Liver (tissue), 8 donors: ENCODE measurements at regions not wholly inside any gene's neighbourhood (a gene's known extent, or its start where the extent isn't known, plus 50 kb on each side); places are given as distances from the start of the nearest gene placed in this dataset.

ENCODE experiments used
- DNase-seq: peaks from one replicate; pipeline ENCODE4 v3.0.0-alpha.2; 2017; ENCODE audit warnings: low spot score
- H3K27ac ChIP-seq, 2 donors: one replicate each; pipeline ENCODE4 v1.7.0; 2013; ENCODE audit warnings: inconsistent platforms in 2 of 2, low read length in 2 of 2, control low read depth in 1 of 2, low read depth in 1 of 2, mild to moderate bottlenecking in 1 of 2
- H3K27me3 ChIP-seq, 4 donors: one replicate each; pipeline versions ENCODE4 v1.6.1 to v1.7.0; 2013; ENCODE audit warnings: low read length in 3 of 4, inconsistent platforms in 1 of 4, mild to moderate bottlenecking in 1 of 4, moderate library complexity in 1 of 4; ENCODE audit not compliant: control insufficient read depth in 4 of 4, insufficient read depth in 4 of 4
- H3K36me3 ChIP-seq, 4 donors: one replicate each; pipeline versions ENCODE4 v1.6.1 to v1.7.0; 2013; ENCODE audit warnings: low read length in 3 of 4, mild to moderate bottlenecking in 3 of 4, low read depth in 1 of 4, moderate library complexity in 1 of 4; ENCODE audit not compliant: control insufficient read depth in 4 of 4, insufficient read depth in 3 of 4
- H3K4me1 ChIP-seq, 4 donors: one replicate each; pipeline versions ENCODE4 v1.6.1 to v1.7.0; 2013; ENCODE audit warnings: low read length in 3 of 4, mild to moderate bottlenecking in 3 of 4, moderate library complexity in 1 of 4; ENCODE audit not compliant: control insufficient read depth in 4 of 4, insufficient read depth in 4 of 4
- H3K4me3 ChIP-seq, 3 donors: one replicate each; pipeline versions ENCODE4 v1.6.1 to v1.7.0; 2013; ENCODE audit warnings: low read length in 3 of 3, control low read depth in 1 of 3, low read depth in 1 of 3, mild to moderate bottlenecking in 1 of 3
- H3K9ac ChIP-seq, 2 donors: one replicate each; pipeline ENCODE4 v1.7.0; 2013; ENCODE audit warnings: low read length in 2 of 2, mild to moderate bottlenecking in 2 of 2, moderate library complexity in 2 of 2, control low read depth in 1 of 2, low read depth in 1 of 2
- H3K9me3 ChIP-seq, 4 donors: one replicate each; pipeline versions ENCODE4 v1.6.1 to v1.7.0; 2013; ENCODE audit warnings: low read length in 3 of 4; ENCODE audit not compliant: control insufficient read depth in 4 of 4
- ATF3 ChIP-seq: IDR thresholded peaks from 2 replicates; pipeline ENCODE4 v1.6.1; 2016; ENCODE audit warnings: antibody characterized with exemption
- CTCF ChIP-seq: fragments of 150-350 bp; IDR thresholded peaks from 2 replicates; pipeline ENCODE4 v1.5.1; 2017; ENCODE audit warnings: improper control_type of control experiment, low read depth, low read length; ENCODE audit not compliant: missing input control
- FOXA1 ChIP-seq: IDR thresholded peaks from 2 replicates; pipeline ENCODE4 v1.6.1; 2016; ENCODE audit warnings: antibody characterized with exemption
- FOXA2 ChIP-seq: IDR thresholded peaks from 2 replicates; pipeline ENCODE4 v1.6.1; 2016; ENCODE audit warnings: antibody characterized with exemption
- GABPA ChIP-seq, 2 donors: IDR thresholded peaks in 1 of 2; conservative IDR thresholded peaks in 1 of 2; 2 replicates each; pipeline ENCODE4 v1.6.1; 2016; ENCODE audit warnings: antibody characterized with exemption in 2 of 2, mild to moderate bottlenecking in 1 of 2, moderate library complexity in 1 of 2
- HNF4G ChIP-seq: IDR thresholded peaks from 2 replicates; pipeline ENCODE4 v1.6.1; 2016; ENCODE audit warnings: antibody characterized with exemption
- JUND ChIP-seq, 2 donors: IDR thresholded peaks; 2 replicates each; pipeline ENCODE4 v1.6.1; 2016; ENCODE audit warnings: antibody characterized with exemption in 2 of 2
- RAD21 ChIP-seq, 2 donors: IDR thresholded peaks; 2 replicates each; pipeline ENCODE4 v1.6.1; 2016; ENCODE audit warnings: antibody characterized with exemption in 2 of 2, mild to moderate bottlenecking in 2 of 2
- SP1 ChIP-seq: IDR thresholded peaks from 2 replicates; pipeline ENCODE4 v1.6.1; 2018; ENCODE audit warnings: antibody characterized with exemption, mild to moderate bottlenecking
- TAF1 ChIP-seq: conservative IDR thresholded peaks from 2 replicates; pipeline ENCODE4 v1.6.1; 2016; ENCODE audit warnings: antibody characterized with exemption, mild to moderate bottlenecking
- YY1 ChIP-seq: IDR thresholded peaks from 2 replicates; pipeline ENCODE4 v1.6.1; 2016; ENCODE audit warnings: antibody characterized with exemption, mild to moderate bottlenecking
- WGBS: extraction: QIAGEN DNeasy Blood & Tissue Kit; methylation state at CpG from one replicate; pipeline ENCODE4 v1.1.7; 2013; 5-methylcytosine and 5-hydroxymethylcytosine counted together
- donor health status: healthy.
- donor health status: healthy.
- donor health status: healthy.
- donor health status: healthy.
- donor health status: healthy.

- Histone ChIP-seq H3K9ac (no peak overlapping the region), H3K9me3 (no peaks in the 10 kb centered on the region), H3K27me3 (no peaks in the 10 kb centered on the region), H3K4me1 (no peaks in the 10 kb centered on the region), H3K36me3 (no peaks in the 10 kb centered on the region), H3K4me3 (no peak overlapping the region), H3K27ac (no peak overlapping the region)
- WGBS = 40% methylated on average over 2 of the region's 2 CpGs
- DNase-seq = no peak
- TF ChIP-seq YY1 (no peak), JUND (IDR thresholded peaks at IDR 0.05) (no peak), HNF4G (no peak)
Observed at GRCh38 chr2:60091266-60091665, 462.2 kb downstream of the BCL11A start.

GRCh38 chr2:60079562-60079961, 473.9 kb downstream of the BCL11A start:
- Histone ChIP-seq H3K27ac (no peak overlapping the region), H3K9me3 (no peaks in the 10 kb centered on the region), H3K4me1 (no peaks in the 10 kb centered on the region), H3K4me3 (no peak overlapping the region), H3K27me3 (no peaks in the 10 kb centered on the region), H3K36me3 (no peaks in the 10 kb centered on the region), H3K9ac (no peak overlapping the region)
- no peak for DNase-seq
- TF ChIP-seq FOXA1 (no peak), RAD21 (IDR thresholded peaks at IDR 0.05) (no peak), GABPA (IDR thresholded peaks at IDR 0.05 in 1 of 2, conservative IDR thresholded peaks at IDR 0.05 in 1 of 2) (no peak), YY1 (no peak), CTCF (no peak), SP1 (no peak), TAF1 (no peak), JUND (IDR thresholded peaks at IDR 0.05) (no peak), FOXA2 (no peak), ATF3 (no peak)
- 72% methylated on average over 2 of the region's 2 CpGs for WGBS

GRCh38 chr2:60075048-60075447, 478.4 kb downstream of the BCL11A start:
- Histone ChIP-seq H3K4me1 (no peaks in the 10 kb centered on the region), H3K27ac (no peak overlapping the region), H3K4me3 (no peak overlapping the region), H3K36me3 (no peaks in the 10 kb centered on the region), H3K9ac (no peak overlapping the region), H3K9me3 (no peaks in the 10 kb centered on the region), H3K27me3 (peaks cover 0 to 2% (median 0%) of the 10 kb centered on the region in 4 donors)
- 87% methylated on average over 6 of the region's 6 CpGs for whole genome bisulfite sequencing
- no peak for TF ChIP-seq CTCF
- no peak for DNase-seq
